ENCODE measurements at regions not wholly inside any gene's neighbourhood (a gene's known extent, or its start where the extent isn't known, plus 50 kb on each side); places are given as distances from the start of the nearest gene placed in this dataset.

DNA sequence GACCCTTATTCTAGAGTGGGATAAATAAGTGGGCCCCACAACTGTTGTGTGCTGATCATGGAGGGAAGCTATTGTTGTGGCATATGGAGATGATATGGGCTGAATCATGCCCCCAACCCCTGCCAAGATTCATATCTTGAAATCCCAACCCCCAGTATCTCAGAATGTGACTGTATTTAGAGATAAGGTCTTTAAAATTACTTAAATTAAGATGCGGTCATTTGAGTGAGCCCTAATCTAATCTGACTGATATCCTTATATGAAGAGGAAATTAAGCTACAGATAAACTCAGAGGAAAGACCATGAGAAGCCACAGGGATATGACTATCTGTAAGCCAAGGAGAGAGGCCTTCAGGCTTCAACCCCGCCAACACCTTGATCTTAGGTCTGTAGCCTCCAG is 188.3 kb upstream of the RND3 start:
- intact Hi-C loops (cut with micrococcal nuclease; ENCODE audit: unreplicated experiment) (no loop called here), in situ Hi-C loops (cut with HindIII; ENCODE audit: low pct_unique_long_range_greater_than_20kb, low sequenced_read_pairs) (no loop called here)
- no TSS peak for BruUV-seq (replicated peaks)
- Histone ChIP-seq H3K27me3 (ENCODE audit: control insufficient read depth, insufficient read depth, low read length) (no peaks in the 10 kb centered on the region), H3K36me3 (ENCODE audit: control insufficient read depth, insufficient read depth, low read length) (no peaks in the 10 kb centered on the region), H3K4me1 (ENCODE audit: control insufficient read depth, insufficient read depth, low read length) (no peaks in the 10 kb centered on the region), H3K27ac (ENCODE audit: low read length) (no peak overlapping the region), H3K4me3 (ENCODE audit: low read depth in 2 of 2, low read length in 2 of 2) (no peak overlapping the region), H3K9me3 (ENCODE audit: control insufficient read depth, insufficient read depth, low read depth, low read length) (no peaks in the 10 kb centered on the region)
- ATAC-seq: no peak
- TF ChIP-seq POLR2AphosphoS5 (IDR thresholded peaks at IDR 0.05; ENCODE audit: low read depth, low read length) (no peak), TCF7L2 (IDR thresholded peaks at IDR 0.05; ENCODE audit: low read depth, low read length) (no peak), SIN3A (IDR thresholded peaks at IDR 0.05; ENCODE audit: borderline replicate concordance, insufficient read depth, low read depth, low read length) (no peak)
- TF ChIP-seq, protein P1, sequence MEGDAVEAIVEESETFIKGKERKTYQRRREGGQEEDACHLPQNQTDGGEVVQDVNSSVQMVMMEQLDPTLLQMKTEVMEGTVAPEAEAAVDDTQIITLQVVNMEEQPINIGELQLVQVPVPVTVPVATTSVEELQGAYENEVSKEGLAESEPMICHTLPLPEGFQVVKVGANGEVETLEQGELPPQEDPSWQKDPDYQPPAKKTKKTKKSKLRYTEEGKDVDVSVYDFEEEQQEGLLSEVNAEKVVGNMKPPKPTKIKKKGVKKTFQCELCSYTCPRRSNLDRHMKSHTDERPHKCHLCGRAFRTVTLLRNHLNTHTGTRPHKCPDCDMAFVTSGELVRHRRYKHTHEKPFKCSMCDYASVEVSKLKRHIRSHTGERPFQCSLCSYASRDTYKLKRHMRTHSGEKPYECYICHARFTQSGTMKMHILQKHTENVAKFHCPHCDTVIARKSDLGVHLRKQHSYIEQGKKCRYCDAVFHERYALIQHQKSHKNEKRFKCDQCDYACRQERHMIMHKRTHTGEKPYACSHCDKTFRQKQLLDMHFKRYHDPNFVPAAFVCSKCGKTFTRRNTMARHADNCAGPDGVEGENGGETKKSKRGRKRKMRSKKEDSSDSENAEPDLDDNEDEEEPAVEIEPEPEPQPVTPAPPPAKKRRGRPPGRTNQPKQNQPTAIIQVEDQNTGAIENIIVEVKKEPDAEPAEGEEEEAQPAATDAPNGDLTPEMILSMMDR (IDR thresholded peaks at IDR 0.05): no peak
- TF ChIP-seq, protein P2, sequence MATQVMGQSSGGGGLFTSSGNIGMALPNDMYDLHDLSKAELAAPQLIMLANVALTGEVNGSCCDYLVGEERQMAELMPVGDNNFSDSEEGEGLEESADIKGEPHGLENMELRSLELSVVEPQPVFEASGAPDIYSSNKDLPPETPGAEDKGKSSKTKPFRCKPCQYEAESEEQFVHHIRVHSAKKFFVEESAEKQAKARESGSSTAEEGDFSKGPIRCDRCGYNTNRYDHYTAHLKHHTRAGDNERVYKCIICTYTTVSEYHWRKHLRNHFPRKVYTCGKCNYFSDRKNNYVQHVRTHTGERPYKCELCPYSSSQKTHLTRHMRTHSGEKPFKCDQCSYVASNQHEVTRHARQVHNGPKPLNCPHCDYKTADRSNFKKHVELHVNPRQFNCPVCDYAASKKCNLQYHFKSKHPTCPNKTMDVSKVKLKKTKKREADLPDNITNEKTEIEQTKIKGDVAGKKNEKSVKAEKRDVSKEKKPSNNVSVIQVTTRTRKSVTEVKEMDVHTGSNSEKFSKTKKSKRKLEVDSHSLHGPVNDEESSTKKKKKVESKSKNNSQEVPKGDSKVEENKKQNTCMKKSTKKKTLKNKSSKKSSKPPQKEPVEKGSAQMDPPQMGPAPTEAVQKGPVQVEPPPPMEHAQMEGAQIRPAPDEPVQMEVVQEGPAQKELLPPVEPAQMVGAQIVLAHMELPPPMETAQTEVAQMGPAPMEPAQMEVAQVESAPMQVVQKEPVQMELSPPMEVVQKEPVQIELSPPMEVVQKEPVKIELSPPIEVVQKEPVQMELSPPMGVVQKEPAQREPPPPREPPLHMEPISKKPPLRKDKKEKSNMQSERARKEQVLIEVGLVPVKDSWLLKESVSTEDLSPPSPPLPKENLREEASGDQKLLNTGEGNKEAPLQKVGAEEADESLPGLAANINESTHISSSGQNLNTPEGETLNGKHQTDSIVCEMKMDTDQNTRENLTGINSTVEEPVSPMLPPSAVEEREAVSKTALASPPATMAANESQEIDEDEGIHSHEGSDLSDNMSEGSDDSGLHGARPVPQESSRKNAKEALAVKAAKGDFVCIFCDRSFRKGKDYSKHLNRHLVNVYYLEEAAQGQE (IDR thresholded peaks at IDR 0.05; ENCODE audit: insufficient read depth in 1 of 2, low read depth in 2 of 2, low read length in 1 of 2): no peak
- no peak for DNase-seq (ENCODE audit: low read depth, low spot score)
- ChIA-PET CTCF (no interaction called here), POLR2A (no interaction called here)

DNA sequence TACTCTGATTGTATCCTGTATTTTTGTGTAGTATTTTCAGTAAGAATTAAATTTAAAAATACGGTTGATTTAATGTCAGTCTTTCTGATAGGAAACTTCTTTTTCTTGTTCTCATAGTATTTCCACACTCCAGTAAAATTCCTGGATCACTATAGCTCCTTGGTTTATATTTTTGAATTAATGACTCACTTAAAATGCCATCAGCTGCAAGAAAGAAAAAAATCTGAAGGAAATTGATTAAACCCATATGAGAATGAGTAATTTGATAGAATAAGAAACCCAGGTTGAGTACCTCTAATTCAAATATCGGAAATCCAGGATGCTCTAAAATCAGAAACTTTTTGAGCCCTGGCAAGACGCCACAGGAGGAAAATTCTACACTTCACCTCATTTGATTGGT is 186.8 kb upstream of the RND3 start:
- no peak for ATAC-seq
- ChIA-PET POLR2A (no interaction called here), CTCF (no interaction called here)
- TF ChIP-seq, protein P1 (IDR thresholded peaks at IDR 0.05): no peak
- no peak for TF ChIP-seq POLR2AphosphoS5 (IDR thresholded peaks at IDR 0.05; ENCODE audit: low read depth, low read length)
- no peak for TF ChIP-seq SIN3A (IDR thresholded peaks at IDR 0.05; ENCODE audit: borderline replicate concordance, insufficient read depth, low read depth, low read length)
- TF ChIP-seq TCF7L2 (IDR thresholded peaks at IDR 0.05; ENCODE audit: low read depth, low read length): no peak
- TF ChIP-seq, protein P2 (IDR thresholded peaks at IDR 0.05; ENCODE audit: insufficient read depth in 1 of 2, low read depth in 2 of 2, low read length in 1 of 2): no peak
- Histone ChIP-seq H3K36me3 (ENCODE audit: control insufficient read depth, insufficient read depth, low read length) (no peaks in the 10 kb centered on the region), H3K27me3 (ENCODE audit: control insufficient read depth, insufficient read depth, low read length) (no peaks in the 10 kb centered on the region), H3K9me3 (ENCODE audit: control insufficient read depth, insufficient read depth, low read depth, low read length) (no peaks in the 10 kb centered on the region), H3K27ac (ENCODE audit: low read length) (no peak overlapping the region), H3K4me1 (ENCODE audit: control insufficient read depth, insufficient read depth, low read length) (no peaks in the 10 kb centered on the region), H3K4me3 (ENCODE audit: low read depth in 2 of 2, low read length in 2 of 2) (no peak overlapping the region)
- intact Hi-C loops (cut with micrococcal nuclease; ENCODE audit: unreplicated experiment) (no loop called here), in situ Hi-C loops (cut with HindIII; ENCODE audit: low pct_unique_long_range_greater_than_20kb, low sequenced_read_pairs) (no loop called here)
- BruUV-seq (replicated peaks): no TSS peak
- DNase-seq (ENCODE audit: low read depth, low spot score): no peak
